ENCODE measurements at regions not wholly inside any gene's neighbourhood (a gene's known extent, or its start where the extent isn't known, plus 50 kb on each side); places are given as distances from the start of the nearest gene placed in this dataset.

GRCh38 chr2:123723706-123724105, 301.4 kb upstream of the CNTNAP5 start:
- Histone ChIP-seq H3K27me3 (ENCODE audit: insufficient read depth, low read length) (no peaks in the 10 kb centered on the region), H3K36me3 (ENCODE audit: insufficient read depth, low read depth, low read length) (no peaks in the 10 kb centered on the region), H3K4me1 (ENCODE audit: insufficient read depth, low read length) (no peaks in the 10 kb centered on the region), H3K9me3 (ENCODE audit: insufficient read depth, low read depth, low read length) (no peaks in the 10 kb centered on the region), H3K4me3 (ENCODE audit: low read length) (no peak overlapping the region), H3K9ac (ENCODE audit: low read depth, low read length) (no peak overlapping the region), H3K27ac (ENCODE audit: low read length) (no peak overlapping the region)

GRCh38 chr2:123732563-123732962, 292.5 kb upstream of the CNTNAP5 start:
- no peaks in the 10 kb centered on the region for H3K9me3 ChIP-seq (ENCODE audit: insufficient read depth, low read depth, low read length)
- H3K27ac ChIP-seq (ENCODE audit: low read length) = no peak overlapping the region
- H3K4me1 ChIP-seq (ENCODE audit: insufficient read depth, low read length) = no peaks in the 10 kb centered on the region
- H3K9ac ChIP-seq (ENCODE audit: low read depth, low read length) = no peak overlapping the region
- no peaks in the 10 kb centered on the region for H3K36me3 ChIP-seq (ENCODE audit: insufficient read depth, low read depth, low read length)
- no peak overlapping the region for H3K4me3 ChIP-seq (ENCODE audit: low read length)
- no peaks in the 10 kb centered on the region for H3K27me3 ChIP-seq (ENCODE audit: insufficient read depth, low read length)

GRCh38 chr2:123737371-123737770, 287.7 kb upstream of the CNTNAP5 start:
- Histone ChIP-seq H3K36me3 (ENCODE audit: insufficient read depth, low read depth, low read length) (no peaks in the 10 kb centered on the region), H3K27ac (ENCODE audit: low read length) (no peak overlapping the region), H3K9me3 (ENCODE audit: insufficient read depth, low read depth, low read length) (no peaks in the 10 kb centered on the region), H3K4me3 (ENCODE audit: low read length) (no peak overlapping the region), H3K4me1 (ENCODE audit: insufficient read depth, low read length) (no peaks in the 10 kb centered on the region), H3K27me3 (ENCODE audit: insufficient read depth, low read length) (no peaks in the 10 kb centered on the region), H3K9ac (ENCODE audit: low read depth, low read length) (no peak overlapping the region)

DNA sequence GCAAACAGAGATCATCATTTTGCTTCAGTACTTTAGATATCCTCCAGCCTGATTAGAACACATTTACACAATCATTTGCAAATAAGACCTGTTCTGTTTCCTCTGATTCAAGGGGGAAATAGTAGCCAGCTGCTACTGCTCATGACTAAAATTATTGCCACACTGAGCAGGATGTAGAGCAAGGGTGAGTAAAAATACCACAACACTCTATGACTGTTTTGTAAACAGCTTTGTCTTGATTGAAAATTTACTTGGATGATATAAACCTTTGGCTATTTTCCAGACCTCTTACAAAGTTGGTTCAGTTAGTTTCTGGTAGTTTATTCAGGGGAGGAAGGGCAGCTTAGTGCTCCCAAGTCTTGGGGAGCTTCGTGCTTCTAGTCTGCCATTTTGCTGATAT, 286.4 kb upstream of the CNTNAP5 start:
- no peak overlapping the region for H3K9ac ChIP-seq (ENCODE audit: low read depth, low read length)
- no peaks in the 10 kb centered on the region for H3K9me3 ChIP-seq (ENCODE audit: insufficient read depth, low read depth, low read length)
- no peak overlapping the region for H3K27ac ChIP-seq (ENCODE audit: low read length)
- H3K27me3 ChIP-seq (ENCODE audit: insufficient read depth, low read length) = no peaks in the 10 kb centered on the region
- no peak overlapping the region for H3K4me3 ChIP-seq (ENCODE audit: low read length)
- no peaks in the 10 kb centered on the region for H3K36me3 ChIP-seq (ENCODE audit: insufficient read depth, low read depth, low read length)
- no peaks in the 10 kb centered on the region for H3K4me1 ChIP-seq (ENCODE audit: insufficient read depth, low read length)

- H3K4me3 ChIP-seq (ENCODE audit: low read length) = no peak overlapping the region
- H3K9ac ChIP-seq (ENCODE audit: low read depth, low read length) = no peak overlapping the region
- no peaks in the 10 kb centered on the region for H3K4me1 ChIP-seq (ENCODE audit: insufficient read depth, low read length)
- no peaks in the 10 kb centered on the region for H3K9me3 ChIP-seq (ENCODE audit: insufficient read depth, low read depth, low read length)
- no peaks in the 10 kb centered on the region for H3K27me3 ChIP-seq (ENCODE audit: insufficient read depth, low read length)
- H3K27ac ChIP-seq (ENCODE audit: low read length) = no peak overlapping the region
- H3K36me3 ChIP-seq (ENCODE audit: insufficient read depth, low read depth, low read length) = no peaks in the 10 kb centered on the region
Measured at GRCh38 chr2:123746006-123746405, 279.1 kb upstream of the CNTNAP5 start.

GRCh38 chr2:123747326-123747725, 277.8 kb upstream of the CNTNAP5 start:
- no peaks in the 10 kb centered on the region for H3K36me3 ChIP-seq (ENCODE audit: insufficient read depth, low read depth, low read length)
- no peak overlapping the region for H3K9ac ChIP-seq (ENCODE audit: low read depth, low read length)
- H3K4me1 ChIP-seq (ENCODE audit: insufficient read depth, low read length) = no peaks in the 10 kb centered on the region
- no peaks in the 10 kb centered on the region for H3K27me3 ChIP-seq (ENCODE audit: insufficient read depth, low read length)
- no peak overlapping the region for H3K4me3 ChIP-seq (ENCODE audit: low read length)
- H3K9me3 ChIP-seq (ENCODE audit: insufficient read depth, low read depth, low read length) = no peaks in the 10 kb centered on the region
- H3K27ac ChIP-seq (ENCODE audit: low read length) = no peak overlapping the region

DNA sequence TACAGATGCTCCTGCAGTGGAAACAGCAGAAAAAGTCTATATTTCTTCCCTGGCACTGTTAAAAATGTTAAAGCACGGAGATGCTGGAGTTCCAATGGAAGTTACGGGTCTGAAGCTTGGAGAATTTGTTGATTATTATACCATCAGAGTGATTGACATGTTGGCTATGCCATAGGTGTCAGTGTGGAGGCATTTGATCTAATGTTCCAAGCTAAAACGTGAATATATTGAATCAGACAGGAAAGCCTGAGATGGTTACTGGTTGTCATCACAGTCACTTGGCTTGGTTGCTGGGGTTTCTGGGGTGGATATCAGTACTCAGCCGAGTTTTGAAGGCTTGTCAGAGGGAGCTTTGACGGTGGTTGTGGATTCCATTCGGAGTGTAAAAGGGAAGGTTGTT, 262.9 kb upstream of the CNTNAP5 start:
- no peak overlapping the region for H3K9ac ChIP-seq (ENCODE audit: low read depth, low read length)
- no peaks in the 10 kb centered on the region for H3K36me3 ChIP-seq (ENCODE audit: insufficient read depth, low read depth, low read length)
- peaks cover 11% of the 10 kb centered on the region; the same call in 1 of the 2 replicates for H3K9me3 ChIP-seq (ENCODE audit: insufficient read depth, low read depth, low read length)
- H3K27me3 ChIP-seq (ENCODE audit: insufficient read depth, low read length) = no peaks in the 10 kb centered on the region
- H3K4me1 ChIP-seq (ENCODE audit: insufficient read depth, low read length) = no peaks in the 10 kb centered on the region
- no peak overlapping the region for H3K27ac ChIP-seq (ENCODE audit: low read length)
- H3K4me3 ChIP-seq (ENCODE audit: low read length) = no peak overlapping the region

- H3K4me3 ChIP-seq (ENCODE audit: low read length) = no peak overlapping the region
- no peaks in the 10 kb centered on the region for H3K36me3 ChIP-seq (ENCODE audit: insufficient read depth, low read depth, low read length)
- H3K27me3 ChIP-seq (ENCODE audit: insufficient read depth, low read length) = no peaks in the 10 kb centered on the region
- no peaks in the 10 kb centered on the region for H3K4me1 ChIP-seq (ENCODE audit: insufficient read depth, low read length)
- no peak overlapping the region for H3K27ac ChIP-seq (ENCODE audit: low read length)
- H3K9ac ChIP-seq (ENCODE audit: low read depth, low read length) = no peak overlapping the region
- H3K9me3 ChIP-seq (ENCODE audit: insufficient read depth, low read depth, low read length) = 0 out of 2 replicates have a peak, but pooled peaks cover 2% of the 10 kb centered on the region
Measured at GRCh38 chr2:123768233-123768632, 256.9 kb upstream of the CNTNAP5 start.

- Histone ChIP-seq H3K27ac (ENCODE audit: low read length) (no peak overlapping the region), H3K4me1 (ENCODE audit: insufficient read depth, low read length) (no peaks in the 10 kb centered on the region), H3K36me3 (ENCODE audit: insufficient read depth, low read depth, low read length) (no peaks in the 10 kb centered on the region), H3K4me3 (ENCODE audit: low read length) (no peak overlapping the region), H3K9ac (ENCODE audit: low read depth, low read length) (no peak overlapping the region), H3K27me3 (ENCODE audit: insufficient read depth, low read length) (no peaks in the 10 kb centered on the region), H3K9me3 (ENCODE audit: insufficient read depth, low read depth, low read length) (no peaks in the 10 kb centered on the region)
Measured at GRCh38 chr2:123769001-123769400, 256.1 kb upstream of the CNTNAP5 start.

- Histone ChIP-seq H3K27me3 (ENCODE audit: insufficient read depth, low read length) (no peaks in the 10 kb centered on the region), H3K27ac (ENCODE audit: low read length) (no peak overlapping the region), H3K36me3 (ENCODE audit: insufficient read depth, low read depth, low read length) (no peaks in the 10 kb centered on the region), H3K9me3 (ENCODE audit: insufficient read depth, low read depth, low read length) (0 out of 2 replicates have a peak, but pooled peaks cover 2% of the 10 kb centered on the region), H3K9ac (ENCODE audit: low read depth, low read length) (no peak overlapping the region), H3K4me3 (ENCODE audit: low read length) (no peak overlapping the region), H3K4me1 (ENCODE audit: insufficient read depth, low read length) (no peaks in the 10 kb centered on the region)
Measured at GRCh38 chr2:123770996-123771720, 253.9 kb upstream of the CNTNAP5 start.

- Histone ChIP-seq H3K27me3 (ENCODE audit: insufficient read depth, low read length) (no peaks in the 10 kb centered on the region), H3K4me1 (ENCODE audit: insufficient read depth, low read length) (no peaks in the 10 kb centered on the region), H3K36me3 (ENCODE audit: insufficient read depth, low read depth, low read length) (no peaks in the 10 kb centered on the region), H3K9me3 (ENCODE audit: insufficient read depth, low read depth, low read length) (0 out of 2 replicates have a peak, but pooled peaks cover 2% of the 10 kb centered on the region), H3K27ac (ENCODE audit: low read length) (no peak overlapping the region), H3K4me3 (ENCODE audit: low read length) (no peak overlapping the region), H3K9ac (ENCODE audit: low read depth, low read length) (no peak overlapping the region)
Measured at GRCh38 chr2:123771928-123772632, 253.0 kb upstream of the CNTNAP5 start.

GRCh38 chr2:123777116-123777515, 248.0 kb upstream of the CNTNAP5 start:
- Histone ChIP-seq H3K4me3 (ENCODE audit: low read length) (no peak overlapping the region), H3K9ac (ENCODE audit: low read depth, low read length) (no peak overlapping the region), H3K36me3 (ENCODE audit: insufficient read depth, low read depth, low read length) (no peaks in the 10 kb centered on the region), H3K27me3 (ENCODE audit: insufficient read depth, low read length) (no peaks in the 10 kb centered on the region), H3K4me1 (ENCODE audit: insufficient read depth, low read length) (no peaks in the 10 kb centered on the region), H3K9me3 (ENCODE audit: insufficient read depth, low read depth, low read length) (peaks cover 2% of the 10 kb centered on the region; the same call in 1 of the 2 replicates), H3K27ac (ENCODE audit: low read length) (no peak overlapping the region)
